ENCODE measurements at regions not wholly inside any gene's neighbourhood (a gene's known extent, or its start where the extent isn't known, plus 50 kb on each side); places are given as distances from the start of the nearest gene placed in this dataset.

DNA sequence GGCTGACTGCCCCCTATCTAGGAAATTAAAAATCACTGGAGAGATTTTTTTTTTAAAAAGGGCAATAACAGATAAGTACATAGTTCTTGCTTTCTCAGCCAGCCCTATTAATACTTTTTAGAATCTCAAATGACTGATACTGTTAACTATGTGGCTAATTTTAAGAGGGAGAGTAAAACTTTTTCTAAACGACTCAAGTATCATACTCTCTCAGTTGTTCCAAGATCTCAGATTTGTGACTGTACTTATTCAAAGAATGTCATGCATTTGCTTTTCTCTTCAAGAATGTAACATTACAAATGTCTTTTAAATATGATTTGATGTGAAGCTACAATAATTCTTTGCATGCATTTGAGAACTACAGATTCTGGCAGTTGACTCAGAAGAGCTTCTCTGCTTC is 55.4 kb upstream of the RAB11FIP2 start:
- no peak for DNase-seq

GRCh38 chr10:118101501-118101900 is 54.8 kb upstream of the RAB11FIP2 start:
- no peak for DNase-seq

All from NCI-H774 (cell line).